HepG2 (cell line): ENCODE measurements at regions not wholly inside any gene's neighbourhood (a gene's known extent, or its start where the extent isn't known, plus 50 kb on each side); places are given as distances from the start of the nearest gene placed in this dataset.

Source experiments
- ATAC-seq: fragments of 200-7000 bp; cut with Tn5 transposase; 3 replicates; pipeline ENCODE4 v1.9.1; 2020; ENCODE audit warnings: mild to moderate bottlenecking, moderate library complexity
- BruUV-seq: library from RNA; stranded (reverse); fragments of 400-500 nt; replicated peaks from 2 replicates; lab custom pipeline; 2021; lab: Mats Ljungman, UMichigan
- CTCF ChIA-PET: fragments of 300-600 bp; formaldehyde crosslinking; extraction: SDS; loops from one replicate; lab custom pipeline; 2021; ENCODE audit warnings: low total read pairs, inconsistent platforms, low intra/inter-chr PET ratio; lab: Yijun Ruan, JAX
- POLR2A ChIA-PET: fragments of 350-600 bp; sonication (Branson Sonifier 250); formaldehyde crosslinking; loops from one replicate; lab custom pipeline; 2020; ENCODE audit warnings: antibody characterized with exemption, inconsistent platforms; lab: Yijun Ruan, JAX
- DNase-seq: peaks from one replicate; pipeline ENCODE4 v3.0.0-alpha.2; 2015; ENCODE audit warnings: low spot score
- FAIRE-seq: peaks from 3 replicates; lab custom pipeline; 2011; peaks lifted over from hg19 to GRCh38; lab: Jason Lieb, UNC
- H2AFZ ChIP-seq: one replicate; pipeline ENCODE4 v1.6.1; 2011; ENCODE audit warnings: low read length, inconsistent platforms
- H3K27ac ChIP-seq: fragments of 300-600 bp; 3 replicates; pipeline ENCODE4 v1.8.0; 2011; ENCODE audit warnings: mixed run types, mild to moderate bottlenecking, mixed read lengths, low read length, inconsistent platforms; ENCODE audit not compliant: insufficient read depth; ENCODE audit errors: extremely low read length
- H3K27me3 ChIP-seq, 2 experiments: fragments of 200-600 bp in 1 of 2; 2 replicates in 1 of 2; 3 replicates in 1 of 2; pipeline versions ENCODE4 v1.6.0 to v1.8.0; 2011; ENCODE audit warnings: low read length in 2 of 2, mild to moderate bottlenecking in 2 of 2, moderate library complexity in 2 of 2, inconsistent platforms in 1 of 2; ENCODE audit not compliant: insufficient read depth in 2 of 2, control insufficient read depth in 1 of 2
- H3K36me3 ChIP-seq, 2 experiments: fragments of 200-600 bp in 1 of 2; replicated peaks in 1 of 2; 2 replicates in 1 of 2; 3 replicates in 1 of 2; pipeline versions ENCODE4 v1.5.1 to v1.8.0; 2011; ENCODE audit warnings: low read length in 2 of 2, inconsistent platforms in 1 of 2; ENCODE audit not compliant: insufficient read depth in 2 of 2, control insufficient read depth in 1 of 2
- H3K4me1 ChIP-seq: 2 replicates; pipeline ENCODE4 v1.5.1; 2012; ENCODE audit warnings: low read length, inconsistent platforms; ENCODE audit not compliant: insufficient read depth
- H3K4me2 ChIP-seq: 2 replicates; pipeline ENCODE4 v1.6.0; 2011; ENCODE audit warnings: low read depth, low read length, inconsistent platforms
- H3K4me3 ChIP-seq, 3 experiments: fragments of 200-600 bp in 1 of 3; sonication (generic), shearing (Covaris generic) in 1 of 3; replicated peaks in 1 of 3; 2 replicates each; pipeline ENCODE4 v1.5.1; 2011 to 2016; ENCODE audit warnings: low read length in 3 of 3, inconsistent platforms in 2 of 3, low read depth in 2 of 3, mild to moderate bottlenecking in 2 of 3, control low read depth in 1 of 3, mixed read lengths in 1 of 3; ENCODE audit not compliant: insufficient read depth in 1 of 3
- H3K79me2 ChIP-seq: one replicate; pipeline ENCODE4 v1.6.1; 2011; ENCODE audit warnings: low read length, inconsistent platforms; ENCODE audit not compliant: insufficient read depth
- H3K9ac ChIP-seq: 2 replicates; pipeline ENCODE4 v1.6.0; 2011; ENCODE audit warnings: mild to moderate bottlenecking, low read depth, low read length, inconsistent platforms; ENCODE audit not compliant: insufficient read depth
- H3K9me3 ChIP-seq: 2 replicates; pipeline ENCODE4 v1.5.1; 2012; ENCODE audit warnings: mild to moderate bottlenecking, low read length
- H4K20me1 ChIP-seq: 2 replicates; pipeline ENCODE4 v1.6.0; 2011; ENCODE audit warnings: inconsistent platforms, mild to moderate bottlenecking, low read length, moderate library complexity; ENCODE audit not compliant: insufficient read depth
- CTCF ChIP-seq: sonication (generic); formaldehyde crosslinking; IDR thresholded peaks from 2 replicates; pipeline ENCODE4 v1.5.0; 2020; ENCODE audit warnings: mild to moderate bottlenecking, missing genetic modification reagents, moderate library complexity
- ZBTB25 ChIP-seq: IDR thresholded peaks from 2 replicates; pipeline ENCODE4 v1.6.1; 2018; ENCODE audit warnings: missing genetic modification reagents
- ZNF34 ChIP-seq: sonication (generic); formaldehyde crosslinking; IDR thresholded peaks from 2 replicates; pipeline ENCODE4 v1.4.0; 2020; ENCODE audit warnings: mild to moderate bottlenecking, missing genetic modification reagents, borderline replicate concordance
- WGBS: methylation state at CpG from one replicate; pipeline ENCODE4 v1.1.6; 2017; ENCODE audit warnings: low lambda C conversion rate; 5-methylcytosine and 5-hydroxymethylcytosine counted together
- in situ Hi-C: cut with HindIII; loops from 2 replicates; pipeline ENCODE4 v1.10.0; 2017; ENCODE audit warnings: low pct_unique_long_range_greater_than_20kb; ENCODE audit not compliant: extremely low pct_ligation_motif_present
- intact Hi-C: fragments of 100-400 bp; cut with micrococcal nuclease; formaldehyde crosslinking; loops from one replicate; pipeline ENCODE4 v1.10.0; 2022; ENCODE audit not compliant: unreplicated experiment

GRCh38 chr21:16194095-16194787 lies 464.5 kb downstream of the USP25 start:
- in situ Hi-C loops (no loop called here), intact Hi-C loops (no loop called here)
- H3K27ac ChIP-seq, result no peak overlapping the region
- H3K27me3 ChIP-seq, result no peaks in the 10 kb centered on the region
- no peaks in the 10 kb centered on the region for H3K79me2 ChIP-seq
- no peaks in the 10 kb centered on the region for H3K9me3 ChIP-seq
- no peak overlapping the region for H2AFZ ChIP-seq
- H3K36me3 ChIP-seq, result no peaks in the 10 kb centered on the region
- TF ChIP-seq CTCF (CRISPR knock-in tag) (peak; percentile 23; the same call in 1 of the 2 replicates), ZNF34 (CRISPR knock-in tag) (no peak), ZBTB25 (no peak)
- DNase-seq (no peak), ATAC-seq (peak; percentile 87), FAIRE-seq (no peak)
- no TSS peak for BruUV-seq
- H3K9ac ChIP-seq, result no peak overlapping the region
- CTCF ChIA-PET, result no interaction called here
- POLR2A ChIA-PET, result no interaction called here
- no peak overlapping the region; a peak in 1 of 6 replicates for H3K4me3 ChIP-seq
- 5% methylated on average over 9 of the region's 9 CpGs for WGBS
- H3K4me1 ChIP-seq, result 0 out of 2 replicates have a peak, but pooled peaks cover 16% of the 10 kb centered on the region
- peak overlapping the region; percentile 43 for H3K4me2 ChIP-seq
- H4K20me1 ChIP-seq, result no peaks in the 10 kb centered on the region
